ENCODE measurements at regions not wholly inside any gene's neighbourhood (a gene's known extent, or its start where the extent isn't known, plus 50 kb on each side); places are given as distances from the start of the nearest gene placed in this dataset.
A peak's percentile ranks its signal among the peaks of the same experiment; 100 is the strongest.

GRCh38 chr1:105023719-105024118, 1274.0 kb downstream of the AMY1C start:
- Histone ChIP-seq H3K27me3 (replicated peaks; ENCODE audit: control insufficient read depth, insufficient read depth, low read length) (no peaks in the 10 kb centered on the region), H3K4me3 (replicated peaks; ENCODE audit: low read depth, low read length) (no peak overlapping the region), H3K36me3 (ENCODE audit: control insufficient read depth, insufficient read depth, low read length) (no peaks in the 10 kb centered on the region)
- no peak for DNase-seq (ENCODE audit: extremely low read depth, insufficient read length)
- TF ChIP-seq, protein P1, sequence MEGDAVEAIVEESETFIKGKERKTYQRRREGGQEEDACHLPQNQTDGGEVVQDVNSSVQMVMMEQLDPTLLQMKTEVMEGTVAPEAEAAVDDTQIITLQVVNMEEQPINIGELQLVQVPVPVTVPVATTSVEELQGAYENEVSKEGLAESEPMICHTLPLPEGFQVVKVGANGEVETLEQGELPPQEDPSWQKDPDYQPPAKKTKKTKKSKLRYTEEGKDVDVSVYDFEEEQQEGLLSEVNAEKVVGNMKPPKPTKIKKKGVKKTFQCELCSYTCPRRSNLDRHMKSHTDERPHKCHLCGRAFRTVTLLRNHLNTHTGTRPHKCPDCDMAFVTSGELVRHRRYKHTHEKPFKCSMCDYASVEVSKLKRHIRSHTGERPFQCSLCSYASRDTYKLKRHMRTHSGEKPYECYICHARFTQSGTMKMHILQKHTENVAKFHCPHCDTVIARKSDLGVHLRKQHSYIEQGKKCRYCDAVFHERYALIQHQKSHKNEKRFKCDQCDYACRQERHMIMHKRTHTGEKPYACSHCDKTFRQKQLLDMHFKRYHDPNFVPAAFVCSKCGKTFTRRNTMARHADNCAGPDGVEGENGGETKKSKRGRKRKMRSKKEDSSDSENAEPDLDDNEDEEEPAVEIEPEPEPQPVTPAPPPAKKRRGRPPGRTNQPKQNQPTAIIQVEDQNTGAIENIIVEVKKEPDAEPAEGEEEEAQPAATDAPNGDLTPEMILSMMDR (IDR thresholded peaks at IDR 0.05; ENCODE audit: insufficient read depth, low read length, poor library complexity, severe bottlenecking): no peak

DNA sequence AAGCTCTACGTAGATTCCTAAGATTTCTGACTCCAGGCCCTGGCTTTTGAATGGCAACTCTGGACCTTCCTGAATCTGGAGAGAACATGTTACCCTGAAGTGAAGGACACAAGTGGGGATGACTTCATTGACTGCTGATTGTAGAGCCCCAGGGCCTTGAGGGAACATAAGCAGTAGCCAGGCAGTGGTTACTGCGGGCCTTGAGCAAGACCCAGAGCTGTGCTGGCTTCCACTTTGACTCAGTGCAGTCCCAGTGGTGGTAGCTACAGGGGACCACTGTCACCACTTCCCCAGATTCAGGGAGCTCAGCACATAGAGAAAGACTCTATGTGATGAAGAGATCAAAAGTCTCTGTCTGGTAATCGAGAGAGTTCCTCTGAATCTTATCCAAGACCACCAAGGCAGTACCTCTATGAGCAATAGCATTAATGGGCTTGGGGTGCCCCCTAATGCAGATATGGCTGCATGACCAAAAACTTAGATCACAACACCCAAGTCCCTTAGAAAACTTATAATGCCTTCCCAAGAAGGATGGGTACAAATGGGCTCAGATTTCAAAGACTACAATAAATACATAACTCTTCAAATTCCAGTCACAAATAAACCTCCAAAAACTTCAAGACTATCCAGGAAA, 1278.3 kb downstream of the AMY1C start:
- no peaks in the 10 kb centered on the region for H3K36me3 ChIP-seq (ENCODE audit: control insufficient read depth, insufficient read depth, low read length)
- TF ChIP-seq, protein P1 (IDR thresholded peaks at IDR 0.05; ENCODE audit: insufficient read depth, low read length, poor library complexity, severe bottlenecking): peak; percentile 13

DNA sequence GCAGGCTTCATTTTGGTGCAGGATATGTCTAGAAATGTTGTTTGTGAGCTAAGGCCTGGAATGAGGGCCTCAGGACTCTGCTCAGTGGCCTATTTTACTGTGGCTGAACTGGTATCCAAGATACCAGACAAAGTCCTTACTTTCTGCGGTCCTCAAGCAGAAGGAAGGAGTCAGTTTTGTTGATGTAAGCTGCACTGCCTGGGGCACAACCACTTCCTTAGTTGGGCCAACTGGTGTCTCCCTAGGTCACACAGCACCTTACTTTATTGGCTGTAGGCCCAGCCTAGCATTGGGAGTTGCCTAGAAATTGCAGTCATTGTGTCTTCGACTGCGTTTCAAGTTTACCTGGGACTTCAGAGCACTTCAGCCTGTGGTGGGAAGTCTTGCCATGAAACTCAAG, 1322.7 kb downstream of the AMY1C start:
- TF ChIP-seq, protein P1 (IDR thresholded peaks at IDR 0.05; ENCODE audit: insufficient read depth, low read length, poor library complexity, severe bottlenecking): no peak
- H3K36me3 ChIP-seq (ENCODE audit: control insufficient read depth, insufficient read depth, low read length): no peaks in the 10 kb centered on the region
- no peak overlapping the region for H3K4me3 ChIP-seq (replicated peaks; ENCODE audit: low read depth, low read length)
- no peaks in the 10 kb centered on the region for H3K27me3 ChIP-seq (replicated peaks; ENCODE audit: control insufficient read depth, insufficient read depth, low read length)
- DNase-seq (ENCODE audit: extremely low read depth, insufficient read length): no peak

More for the DNA sequence above, 1278.3 kb downstream of the AMY1C start:
- no peaks in the 10 kb centered on the region for H3K27me3 ChIP-seq (replicated peaks; ENCODE audit: control insufficient read depth, insufficient read depth, low read length)
- no peak overlapping the region for H3K4me3 ChIP-seq (replicated peaks; ENCODE audit: low read depth, low read length)
- DNase-seq (ENCODE audit: extremely low read depth, insufficient read length): no peak

DNA sequence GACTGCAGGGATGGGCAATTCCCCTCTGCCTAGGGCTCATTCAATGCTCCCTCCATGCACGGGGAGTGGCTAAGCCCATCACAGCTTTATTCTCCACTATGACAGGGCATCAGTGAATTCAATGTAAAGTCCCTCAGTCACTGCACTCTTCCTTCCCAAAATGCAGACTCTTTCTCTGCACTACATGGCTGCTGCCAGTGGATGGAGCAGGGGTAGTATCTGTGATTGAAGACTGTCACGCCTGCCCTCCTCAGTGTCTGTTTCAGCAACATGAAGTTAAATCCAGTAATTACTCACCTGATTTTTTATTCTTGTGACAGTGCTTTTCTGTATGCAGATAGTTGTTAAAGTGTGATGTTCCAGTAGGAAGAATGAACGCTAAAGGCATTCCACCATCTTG, 1323.2 kb downstream of the AMY1C start:
- TF ChIP-seq, protein P1 (IDR thresholded peaks at IDR 0.05; ENCODE audit: insufficient read depth, low read length, poor library complexity, severe bottlenecking): no peak
- no peaks in the 10 kb centered on the region for H3K36me3 ChIP-seq (ENCODE audit: control insufficient read depth, insufficient read depth, low read length)
- no peak for DNase-seq (ENCODE audit: extremely low read depth, insufficient read length)
- H3K4me3 ChIP-seq (replicated peaks; ENCODE audit: low read depth, low read length): no peak overlapping the region
- no peaks in the 10 kb centered on the region for H3K27me3 ChIP-seq (replicated peaks; ENCODE audit: control insufficient read depth, insufficient read depth, low read length)

DNA sequence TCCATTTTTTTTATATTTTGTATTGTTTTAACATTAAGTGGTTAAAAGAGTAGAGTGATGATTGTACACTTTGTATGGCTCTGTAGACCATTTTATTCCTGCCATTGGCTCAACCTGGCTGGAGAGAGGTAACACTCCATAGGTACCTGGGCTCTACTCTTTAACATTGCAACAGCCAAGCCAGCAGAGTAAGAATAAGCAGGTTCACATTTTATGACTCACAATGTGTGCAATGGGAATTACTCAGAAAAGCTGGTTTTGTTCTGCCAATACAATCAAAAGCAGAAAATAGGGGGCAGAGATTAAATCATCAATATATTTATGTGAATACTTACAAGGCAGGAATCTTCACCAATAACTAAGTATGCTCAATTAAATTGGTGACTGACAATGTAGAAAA, 1324.0 kb downstream of the AMY1C start:
- H3K27me3 ChIP-seq (replicated peaks; ENCODE audit: control insufficient read depth, insufficient read depth, low read length): no peaks in the 10 kb centered on the region
- TF ChIP-seq, protein P1 (IDR thresholded peaks at IDR 0.05; ENCODE audit: insufficient read depth, low read length, poor library complexity, severe bottlenecking): no peak
- no peak for DNase-seq (ENCODE audit: extremely low read depth, insufficient read length)
- no peaks in the 10 kb centered on the region for H3K36me3 ChIP-seq (ENCODE audit: control insufficient read depth, insufficient read depth, low read length)
- H3K4me3 ChIP-seq (replicated peaks; ENCODE audit: low read depth, low read length): no peak overlapping the region

GRCh38 chr1:105083611-105084010, 1333.9 kb downstream of the AMY1C start:
- H3K36me3 ChIP-seq (ENCODE audit: control insufficient read depth, insufficient read depth, low read length): no peaks in the 10 kb centered on the region
- DNase-seq (ENCODE audit: extremely low read depth, insufficient read length): no peak
- H3K4me3 ChIP-seq (replicated peaks; ENCODE audit: low read depth, low read length): no peak overlapping the region
- TF ChIP-seq, protein P1 (IDR thresholded peaks at IDR 0.05; ENCODE audit: insufficient read depth, low read length, poor library complexity, severe bottlenecking): no peak
- no peaks in the 10 kb centered on the region for H3K27me3 ChIP-seq (replicated peaks; ENCODE audit: control insufficient read depth, insufficient read depth, low read length)
